ENCODE measurements at regions not wholly inside any gene's neighbourhood (a gene's known extent, or its start where the extent isn't known, plus 50 kb on each side); places are given as distances from the start of the nearest gene placed in this dataset.

DNA sequence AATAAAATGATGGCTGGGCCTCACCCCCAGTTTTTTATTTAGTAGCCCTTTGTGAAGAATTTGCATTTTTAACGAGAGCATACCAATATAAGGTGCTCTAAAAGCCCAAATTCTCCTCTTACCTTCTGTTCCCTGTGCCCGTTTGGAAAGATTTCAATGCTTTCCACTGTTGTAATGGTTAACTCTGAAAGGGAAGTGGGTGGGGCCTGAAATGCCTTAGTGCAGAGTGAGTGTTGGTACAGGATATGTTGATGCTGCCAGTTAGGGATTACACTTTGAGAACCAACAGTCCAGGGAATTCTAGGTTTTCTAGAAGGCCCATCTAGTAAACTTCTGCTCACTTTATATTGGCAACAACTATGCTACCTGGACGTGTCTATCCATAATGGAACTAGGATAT lies 562.7 kb upstream of the NRSN1 start:
- H3K4me1 ChIP-seq (ENCODE audit: control insufficient read depth in 2 of 3, insufficient read depth in 2 of 3, low read depth in 1 of 3, low read length in 3 of 3), result peaks cover 0 to 5% (median 0%) of the 10 kb centered on the region in 3 donors
- peaks cover 0 to 6% (median 0%) of the 10 kb centered on the region in 3 donors for H3K9me3 ChIP-seq (ENCODE audit: control insufficient read depth in 2 of 3, insufficient read depth in 1 of 3, low read length in 3 of 3)
- H3K4me3 ChIP-seq (ENCODE audit: low read length in 3 of 3), result no peak overlapping the region
- H3K36me3 ChIP-seq (ENCODE audit: control insufficient read depth in 2 of 3, insufficient read depth in 3 of 3, low read length in 3 of 3), result no peaks in the 10 kb centered on the region
- intact Hi-C loops (cut with DNase I), result no loop called here
- FAIRE-seq (no peak), DNase-seq (peak in 1 of 5 donors; percentile 10)
- H3K27me3 ChIP-seq (ENCODE audit: control insufficient read depth, insufficient read depth, low read length), result no peaks in the 10 kb centered on the region
- no peak for TF ChIP-seq CTCF (IDR thresholded peaks at IDR 0.05; ENCODE audit: borderline replicate concordance, extremely low read depth, insufficient read depth)
- H3K9ac ChIP-seq (ENCODE audit: low read length in 3 of 3), result no peak overlapping the region
- H3K27ac ChIP-seq (ENCODE audit: low read depth in 2 of 2, low read length in 2 of 2), result peak overlapping the region in 1 of 2 donors; percentile 25

DNA sequence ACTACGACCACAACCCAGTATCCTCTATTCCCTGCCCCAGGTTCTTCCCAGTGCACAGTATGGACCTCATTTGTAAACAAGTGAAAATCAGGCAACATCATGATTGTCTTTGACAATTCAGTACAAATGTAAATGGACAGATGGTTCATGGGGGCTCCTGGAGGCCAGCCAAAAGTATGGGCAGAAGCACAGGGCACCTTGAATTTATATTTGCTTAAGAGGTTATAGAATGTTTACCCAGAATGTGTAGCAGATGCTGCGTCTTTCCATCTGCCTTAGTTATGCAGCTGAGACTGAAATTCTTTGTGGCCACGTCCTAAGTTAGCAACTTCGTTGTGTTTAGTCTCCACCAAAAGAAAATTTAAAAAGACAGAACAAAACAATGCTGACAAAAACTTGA lies 559.6 kb upstream of the NRSN1 start:
- DNase-seq (no peak), FAIRE-seq (no peak)
- peaks cover 0 to 16% (median 0%) of the 10 kb centered on the region in 3 donors for H3K9me3 ChIP-seq (ENCODE audit: control insufficient read depth in 2 of 3, insufficient read depth in 1 of 3, low read length in 3 of 3)
- H3K9ac ChIP-seq (ENCODE audit: low read length in 3 of 3), result no peak overlapping the region
- H3K27me3 ChIP-seq (ENCODE audit: control insufficient read depth, insufficient read depth, low read length), result no peaks in the 10 kb centered on the region
- intact Hi-C loops (cut with DNase I), result no loop called here
- no peaks in the 10 kb centered on the region for H3K36me3 ChIP-seq (ENCODE audit: control insufficient read depth in 2 of 3, insufficient read depth in 3 of 3, low read length in 3 of 3)
- no peaks in the 10 kb centered on the region for H3K4me1 ChIP-seq (ENCODE audit: control insufficient read depth in 2 of 3, insufficient read depth in 2 of 3, low read depth in 1 of 3, low read length in 3 of 3)
- H3K4me3 ChIP-seq (ENCODE audit: low read length in 3 of 3), result no peak overlapping the region
- no peak for TF ChIP-seq CTCF (IDR thresholded peaks at IDR 0.05; ENCODE audit: borderline replicate concordance, extremely low read depth, insufficient read depth)
- no peak overlapping the region for H3K27ac ChIP-seq (ENCODE audit: low read depth in 2 of 2, low read length in 2 of 2)

GRCh38 chr6:23568292-23568691 lies 557.7 kb upstream of the NRSN1 start:
- Histone ChIP-seq H3K27me3 (ENCODE audit: control insufficient read depth, insufficient read depth, low read length) (no peaks in the 10 kb centered on the region), H3K9ac (ENCODE audit: low read length in 3 of 3) (no peak overlapping the region), H3K27ac (ENCODE audit: low read depth in 2 of 2, low read length in 2 of 2) (no peak overlapping the region), H3K4me1 (ENCODE audit: control insufficient read depth in 2 of 3, insufficient read depth in 2 of 3, low read depth in 1 of 3, low read length in 3 of 3) (no peaks in the 10 kb centered on the region), H3K36me3 (ENCODE audit: control insufficient read depth in 2 of 3, insufficient read depth in 3 of 3, low read length in 3 of 3) (no peaks in the 10 kb centered on the region), H3K9me3 (ENCODE audit: control insufficient read depth in 2 of 3, insufficient read depth in 1 of 3, low read length in 3 of 3) (peaks cover 0 to 13% (median 0%) of the 10 kb centered on the region in 3 donors), H3K4me3 (ENCODE audit: low read length in 3 of 3) (no peak overlapping the region)
- TF ChIP-seq CTCF (IDR thresholded peaks at IDR 0.05; ENCODE audit: borderline replicate concordance, extremely low read depth, insufficient read depth), result no peak
- FAIRE-seq, result no peak
- no peak for DNase-seq
- intact Hi-C loops (cut with DNase I), result no loop called here

- no peak overlapping the region for H3K9ac ChIP-seq (ENCODE audit: low read length in 3 of 3)
- intact Hi-C loops (cut with DNase I), result no loop called here
Measured at GRCh38 chr6:23584134-23584763, 541.8 kb upstream of the NRSN1 start.

More at GRCh38 chr6:23584134-23584763, 541.8 kb upstream of the NRSN1 start:
- H3K4me3 ChIP-seq (ENCODE audit: low read length in 3 of 3), result no peak overlapping the region
- no peaks in the 10 kb centered on the region for H3K36me3 ChIP-seq (ENCODE audit: control insufficient read depth in 2 of 3, insufficient read depth in 3 of 3, low read length in 3 of 3)
- TF ChIP-seq CTCF (IDR thresholded peaks at IDR 0.05; ENCODE audit: borderline replicate concordance, extremely low read depth, insufficient read depth), result no peak
- DNase-seq, result peak in 2 of 5 donors; percentile 37 to 56
- no peaks in the 10 kb centered on the region for H3K9me3 ChIP-seq (ENCODE audit: control insufficient read depth in 2 of 3, insufficient read depth in 1 of 3, low read length in 3 of 3)
- no peaks in the 10 kb centered on the region for H3K4me1 ChIP-seq (ENCODE audit: control insufficient read depth in 2 of 3, insufficient read depth in 2 of 3, low read depth in 1 of 3, low read length in 3 of 3)
- no peak for FAIRE-seq
- no peak overlapping the region for H3K27ac ChIP-seq (ENCODE audit: low read depth in 2 of 2, low read length in 2 of 2)
- no peaks in the 10 kb centered on the region for H3K27me3 ChIP-seq (ENCODE audit: control insufficient read depth, insufficient read depth, low read length)
